GM19468 (cell line): ENCODE measurements at regions not wholly inside any gene's neighbourhood (a gene's known extent, or its start where the extent isn't known, plus 50 kb on each side); places are given as distances from the start of the nearest gene placed in this dataset.

Source experiments
- ATAC-seq: cut with Tn5 transposase; IDR thresholded peaks from one replicate; pipeline ENCODE4 v1.9.1; 2021; ENCODE audit warnings: mild to moderate bottlenecking, moderate library complexity, moderate number of reproducible peaks; ENCODE audit not compliant: unreplicated experiment; ENCODE audit errors: extremely low read depth

GRCh38 chr3:109532257-109533216 lies 195.2 kb upstream of the DPPA4 start:
- no peak for ATAC-seq

GRCh38 chr3:109545746-109546145 lies 208.4 kb upstream of the DPPA4 start:
- ATAC-seq: no peak

GRCh38 chr3:109548192-109548938 lies 211.0 kb upstream of the DPPA4 start:
- no peak for ATAC-seq

- ATAC-seq: no peak
Observed at GRCh38 chr3:109553591-109554371, 216.4 kb upstream of the DPPA4 start.

GRCh38 chr3:109559389-109559788 lies 222.0 kb upstream of the DPPA4 start:
- no peak for ATAC-seq

GRCh38 chr3:109563149-109563548 lies 225.8 kb upstream of the DPPA4 start:
- ATAC-seq: no peak

- ATAC-seq: no peak
Observed at GRCh38 chr3:109569135-109569846, 231.9 kb upstream of the DPPA4 start.

- no peak for ATAC-seq
Observed at GRCh38 chr3:109570408-109570807, 233.1 kb upstream of the DPPA4 start.

GRCh38 chr3:109572301-109572700 lies 235.0 kb upstream of the DPPA4 start:
- ATAC-seq: no peak

GRCh38 chr3:109596991-109597390 lies 259.6 kb upstream of the DPPA4 start:
- no peak for ATAC-seq

GRCh38 chr3:109597444-109597843 lies 260.1 kb upstream of the DPPA4 start:
- no peak for ATAC-seq

GRCh38 chr3:109607897-109608296 lies 270.6 kb upstream of the DPPA4 start:
- no peak for ATAC-seq

- ATAC-seq: no peak
Observed at GRCh38 chr3:109608574-109608973, 271.2 kb upstream of the DPPA4 start.

GRCh38 chr3:109618766-109619378 lies 281.5 kb upstream of the DPPA4 start:
- no peak for ATAC-seq

- no peak for ATAC-seq
Observed at GRCh38 chr3:109631897-109632296, 294.6 kb upstream of the DPPA4 start.

- ATAC-seq: no peak
Observed at GRCh38 chr3:109640146-109640652, 302.9 kb upstream of the DPPA4 start.

- ATAC-seq: no peak
Observed at GRCh38 chr3:109642025-109642424, 304.7 kb upstream of the DPPA4 start.

- ATAC-seq: no peak
Observed at GRCh38 chr3:109643590-109643989, 306.2 kb upstream of the DPPA4 start.

- ATAC-seq: no peak
Observed at GRCh38 chr3:109644332-109644731, 307.0 kb upstream of the DPPA4 start.
